HEK293 (cell line): ENCODE measurements at regions not wholly inside any gene's neighbourhood (a gene's known extent, or its start where the extent isn't known, plus 50 kb on each side); places are given as distances from the start of the nearest gene placed in this dataset.

Source experiments
- CTCF ChIA-PET: fragments of 350-600 bp; formaldehyde crosslinking; extraction: SDS; loops from one replicate; lab custom pipeline; 2021; ENCODE audit warnings: antibody characterized with exemption; lab: Yijun Ruan, JAX
- POLR2A ChIA-PET: fragments of 300-600 bp; formaldehyde crosslinking; extraction: SDS; loops from one replicate; lab custom pipeline; 2020; ENCODE audit warnings: antibody characterized with exemption, inconsistent platforms; lab: Yijun Ruan, JAX
- H3K27ac ChIP-seq: fragments of 200-500 bp; sonication (Bioruptor generic); 2 replicates; pipeline ENCODE4 v1.5.1; 2014; ENCODE audit warnings: low read depth, low read length, control low read depth, inconsistent platforms; ENCODE audit errors: extremely low read depth
- H3K36me3 ChIP-seq, 2 experiments: fragments of 200-500 bp in 1 of 2; sonication (Bioruptor generic) in 1 of 2; 1 replicate in 1 of 2; 2 replicates in 1 of 2; pipeline ENCODE4 v1.5.1; 2014 to 2017; ENCODE audit warnings: inconsistent platforms in 2 of 2, low read length in 2 of 2; ENCODE audit not compliant: control insufficient read depth in 2 of 2, insufficient read depth in 1 of 2
- H3K4me1 ChIP-seq: fragments of 200-500 bp; sonication (Bioruptor generic); 2 replicates; pipeline ENCODE4 v1.5.1; 2014; ENCODE audit warnings: mild to moderate bottlenecking, low read length, inconsistent platforms; ENCODE audit not compliant: control insufficient read depth, insufficient read depth
- H3K4me3 ChIP-seq: 2 replicates; pipeline ENCODE4 v1.5.1; 2011; ENCODE audit warnings: low read depth, mild to moderate bottlenecking, control low read depth, low read length, moderate library complexity
- H3K9me3 ChIP-seq: fragments of 200-500 bp; sonication (Bioruptor generic); 2 replicates; pipeline ENCODE4 v1.5.1; 2014; ENCODE audit warnings: low read depth, low read length, inconsistent platforms; ENCODE audit not compliant: control insufficient read depth, insufficient read depth
- MYNN ChIP-seq: fragments of 450-650 bp; formaldehyde crosslinking; IDR thresholded peaks from 2 replicates; pipeline ENCODE4 v1.5.1; 2016; ENCODE audit warnings: missing biosample characterization, missing genetic modification characterization, borderline replicate concordance
- SETDB1 ChIP-seq: IDR thresholded peaks from one replicate; pipeline ENCODE4 v1.6.1; 2017; ENCODE audit warnings: mild to moderate bottlenecking, low read length, moderate library complexity, mixed read lengths; ENCODE audit not compliant: insufficient read length
- ZNF16 ChIP-seq: fragments of 450-650 bp; formaldehyde crosslinking; IDR thresholded peaks from 2 replicates; pipeline ENCODE4 v1.5.1; 2016; ENCODE audit warnings: low read depth, missing biosample characterization, missing genetic modification characterization
- ZNF211 ChIP-seq: fragments of 450-650 bp; formaldehyde crosslinking; IDR thresholded peaks from 2 replicates; pipeline ENCODE4 v1.5.1; 2016; ENCODE audit warnings: low read depth, missing biosample characterization, missing genetic modification characterization
- ZNF404 ChIP-seq: fragments of 450-650 bp; formaldehyde crosslinking; IDR thresholded peaks from 2 replicates; pipeline ENCODE4 v1.5.1; 2017; ENCODE audit warnings: missing biosample characterization, missing genetic modification characterization
- ZNF423 ChIP-seq: fragments of 450-650 bp; formaldehyde crosslinking; IDR thresholded peaks from 2 replicates; pipeline ENCODE4 v1.5.1; 2016; ENCODE audit warnings: missing biosample characterization, missing genetic modification characterization
- ZNF426 ChIP-seq: fragments of 450-650 bp; formaldehyde crosslinking; IDR thresholded peaks from 2 replicates; pipeline ENCODE4 v1.5.1; 2017; ENCODE audit warnings: missing biosample characterization, missing genetic modification characterization, mild to moderate bottlenecking, inconsistent platforms, moderate library complexity
- ZNF433 ChIP-seq: fragments of 450-650 bp; formaldehyde crosslinking; IDR thresholded peaks from 2 replicates; pipeline ENCODE4 v1.5.1; 2016; ENCODE audit warnings: missing biosample characterization, missing genetic modification characterization, low read depth
- ZNF600 ChIP-seq: fragments of 450-650 bp; formaldehyde crosslinking; IDR thresholded peaks from 2 replicates; pipeline ENCODE4 v1.5.1; 2016; ENCODE audit warnings: missing biosample characterization, missing genetic modification characterization
- ZNF660 ChIP-seq: fragments of 450-650 bp; IDR thresholded peaks from 2 replicates; pipeline ENCODE4 v1.5.1; 2018; ENCODE audit warnings: missing biosample characterization, mild to moderate bottlenecking, missing genetic modification characterization
- TF ChIP-seq, protein P1 (sequence below): fragments of 450-650 bp; formaldehyde crosslinking; IDR thresholded peaks from 2 replicates; pipeline ENCODE4 v1.5.1; 2016; ENCODE audit warnings: missing biosample characterization, missing genetic modification characterization
- TF ChIP-seq, protein P2 (sequence below): fragments of 450-650 bp; formaldehyde crosslinking; IDR thresholded peaks from 2 replicates; pipeline ENCODE4 v1.5.1; 2016; ENCODE audit warnings: missing biosample characterization, missing genetic modification characterization, low read depth
- TF ChIP-seq, protein P3 (sequence below): fragments of 450-650 bp; formaldehyde crosslinking; IDR thresholded peaks from 2 replicates; pipeline ENCODE4 v1.5.1; 2016; ENCODE audit warnings: missing biosample characterization, missing genetic modification characterization
- TF ChIP-seq, protein P4 (sequence below): fragments of 450-650 bp; formaldehyde crosslinking; IDR thresholded peaks from 2 replicates; pipeline ENCODE4 v1.5.1; 2016; ENCODE audit warnings: missing biosample characterization, missing genetic modification characterization

DNA sequence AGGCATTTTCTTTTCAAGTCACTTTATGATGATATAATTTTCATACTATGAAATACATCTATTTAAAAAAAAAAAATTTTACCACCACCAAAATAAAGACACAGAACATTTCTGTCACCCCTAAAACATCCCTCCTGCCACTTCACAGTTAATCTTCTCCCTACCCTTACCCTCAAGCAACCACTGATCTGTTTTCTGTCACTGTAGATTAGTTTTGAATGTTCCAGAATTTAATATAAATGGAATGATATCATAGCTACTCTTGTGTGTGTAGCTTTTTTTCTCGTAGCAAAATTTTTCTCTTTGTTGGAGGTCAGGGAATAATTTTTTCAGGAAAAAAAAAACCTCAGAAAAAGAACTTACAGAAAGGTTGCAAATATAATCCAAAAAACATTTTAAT, 152.7 kb downstream of the RHOU start (continued):
- no peak for TF ChIP-seq ZNF600
- TF ChIP-seq, protein P1, sequence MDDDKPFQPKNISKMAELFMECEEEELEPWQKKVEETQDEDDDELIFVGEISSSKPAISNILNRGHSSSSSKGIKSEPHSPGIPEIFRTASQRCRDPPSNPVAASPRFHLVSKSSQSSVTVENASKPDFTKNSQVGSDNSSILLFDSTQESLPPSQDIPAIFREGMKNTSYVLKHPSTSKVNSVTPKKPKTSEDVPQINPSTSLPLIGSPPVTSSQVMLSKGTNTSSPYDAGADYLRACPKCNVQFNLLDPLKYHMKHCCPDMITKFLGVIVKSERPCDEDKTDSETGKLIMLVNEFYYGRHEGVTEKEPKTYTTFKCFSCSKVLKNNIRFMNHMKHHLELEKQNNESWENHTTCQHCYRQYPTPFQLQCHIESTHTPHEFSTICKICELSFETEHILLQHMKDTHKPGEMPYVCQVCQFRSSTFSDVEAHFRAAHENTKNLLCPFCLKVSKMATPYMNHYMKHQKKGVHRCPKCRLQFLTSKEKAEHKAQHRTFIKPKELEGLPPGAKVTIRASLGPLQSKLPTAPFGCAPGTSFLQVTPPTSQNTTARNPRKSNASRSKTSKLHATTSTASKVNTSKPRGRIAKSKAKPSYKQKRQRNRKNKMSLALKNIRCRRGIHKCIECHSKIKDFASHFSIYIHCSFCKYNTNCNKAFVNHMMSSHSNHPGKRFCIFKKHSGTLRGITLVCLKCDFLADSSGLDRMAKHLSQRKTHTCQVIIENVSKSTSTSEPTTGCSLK (tag by site-specific recombination), result no peak
- TF ChIP-seq, protein P2, sequence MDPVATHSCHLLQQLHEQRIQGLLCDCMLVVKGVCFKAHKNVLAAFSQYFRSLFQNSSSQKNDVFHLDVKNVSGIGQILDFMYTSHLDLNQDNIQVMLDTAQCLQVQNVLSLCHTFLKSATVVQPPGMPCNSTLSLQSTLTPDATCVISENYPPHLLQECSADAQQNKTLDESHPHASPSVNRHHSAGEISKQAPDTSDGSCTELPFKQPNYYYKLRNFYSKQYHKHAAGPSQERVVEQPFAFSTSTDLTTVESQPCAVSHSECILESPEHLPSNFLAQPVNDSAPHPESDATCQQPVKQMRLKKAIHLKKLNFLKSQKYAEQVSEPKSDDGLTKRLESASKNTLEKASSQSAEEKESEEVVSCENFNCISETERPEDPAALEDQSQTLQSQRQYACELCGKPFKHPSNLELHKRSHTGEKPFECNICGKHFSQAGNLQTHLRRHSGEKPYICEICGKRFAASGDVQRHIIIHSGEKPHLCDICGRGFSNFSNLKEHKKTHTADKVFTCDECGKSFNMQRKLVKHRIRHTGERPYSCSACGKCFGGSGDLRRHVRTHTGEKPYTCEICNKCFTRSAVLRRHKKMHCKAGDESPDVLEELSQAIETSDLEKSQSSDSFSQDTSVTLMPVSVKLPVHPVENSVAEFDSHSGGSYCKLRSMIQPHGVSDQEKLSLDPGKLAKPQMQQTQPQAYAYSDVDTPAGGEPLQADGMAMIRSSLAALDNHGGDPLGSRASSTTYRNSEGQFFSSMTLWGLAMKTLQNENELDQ (tag by site-specific recombination), result no peak
- TF ChIP-seq SETDB1, result no peak
- TF ChIP-seq ZNF660 (tag by site-specific recombination), result no peak
- no peak for TF ChIP-seq ZNF426
- TF ChIP-seq, all 188 proteins: peak for 0

DNA sequence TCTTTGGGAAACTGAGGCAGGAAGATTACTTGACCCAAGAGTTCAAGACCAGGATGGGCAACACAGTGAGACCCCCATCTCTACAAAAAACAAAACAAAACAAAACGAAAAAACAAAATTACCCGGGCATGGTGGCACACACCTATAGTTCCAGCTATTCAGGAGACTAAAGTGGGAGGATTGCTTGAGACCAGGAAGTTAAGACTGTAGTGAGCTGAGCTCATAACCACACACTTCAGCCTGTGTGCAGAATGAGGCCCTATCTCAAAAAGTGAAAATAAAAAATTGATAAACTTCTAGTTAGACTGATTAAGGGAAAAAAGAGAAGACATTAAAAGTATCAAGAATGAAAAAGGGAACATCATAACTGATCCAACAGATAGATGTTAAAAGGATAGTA, 154.0 kb downstream of the RHOU start:
- TF ChIP-seq ZNF433 (tag by site-specific recombination) (no peak), ZNF211 (tag by site-specific recombination) (no peak), ZNF404 (tag by site-specific recombination) (no peak), ZNF600 (no peak), ZNF16 (no peak), MYNN (no peak), ZNF423 (tag by site-specific recombination) (no peak)
- TF ChIP-seq, protein P3, sequence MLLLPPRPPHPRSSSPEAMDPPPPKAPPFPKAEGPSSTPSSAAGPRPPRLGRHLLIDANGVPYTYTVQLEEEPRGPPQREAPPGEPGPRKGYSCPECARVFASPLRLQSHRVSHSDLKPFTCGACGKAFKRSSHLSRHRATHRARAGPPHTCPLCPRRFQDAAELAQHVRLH (tag by site-specific recombination), result no peak
- TF ChIP-seq, protein P4, sequence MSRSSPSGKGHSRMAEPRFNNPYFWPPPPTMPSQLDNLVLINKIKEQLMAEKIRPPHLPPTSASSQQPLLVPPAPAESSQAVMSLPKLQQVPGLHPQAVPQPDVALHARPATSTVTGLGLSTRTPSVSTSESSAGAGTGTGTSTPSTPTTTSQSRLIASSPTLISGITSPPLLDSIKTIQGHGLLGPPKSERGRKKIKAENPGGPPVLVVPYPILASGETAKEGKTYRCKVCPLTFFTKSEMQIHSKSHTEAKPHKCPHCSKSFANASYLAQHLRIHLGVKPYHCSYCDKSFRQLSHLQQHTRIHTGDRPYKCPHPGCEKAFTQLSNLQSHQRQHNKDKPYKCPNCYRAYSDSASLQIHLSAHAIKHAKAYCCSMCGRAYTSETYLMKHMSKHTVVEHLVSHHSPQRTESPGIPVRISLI (tag by site-specific recombination), result no peak
- TF ChIP-seq, protein P1 (tag by site-specific recombination), result no peak

More for the DNA sequence above, 154.0 kb downstream of the RHOU start:
- no peaks in the 10 kb centered on the region for H3K9me3 ChIP-seq
- POLR2A ChIA-PET, result no interaction called here
- H3K27ac ChIP-seq, result no peak overlapping the region
- CTCF ChIA-PET, result interaction anchor here (0.6 to 1.1 kb wide), 3 partner anchors 14 to 342 kb away, joined by 3 to 6 read pairs (median 3); no protein-coding TSS in a partner anchor
- no peaks in the 10 kb centered on the region for H3K36me3 ChIP-seq
- H3K4me1 ChIP-seq, result no peaks in the 10 kb centered on the region
- no peak overlapping the region for H3K4me3 ChIP-seq
